Nephron progenitor cell (in vitro differentiated cells): ENCODE measurements at regions not wholly inside any gene's neighbourhood (a gene's known extent, or its start where the extent isn't known, plus 50 kb on each side); places are given as distances from the start of the nearest gene placed in this dataset.
A peak's percentile ranks its signal among the peaks of the same experiment; 100 is the strongest.

ENCODE experiments used
- DNase-seq: peaks from one replicate; pipeline ENCODE4 v3.0.0; 2021
- H3K27ac Mint-ChIP-seq: 2 replicates; pipeline ENCODE4 v1.8.0; 2021; ENCODE audit warnings: mild to moderate bottlenecking, moderate library complexity, mixed read lengths
- H3K27me3 Mint-ChIP-seq: 2 replicates; pipeline ENCODE4 v1.8.0; 2021; ENCODE audit warnings: mild to moderate bottlenecking, low read depth, mixed read lengths; ENCODE audit not compliant: poor library complexity
- H3K36me3 Mint-ChIP-seq: 2 replicates; pipeline ENCODE4 v1.8.0; 2021; ENCODE audit warnings: low read depth, mixed read lengths
- H3K4me1 Mint-ChIP-seq: 2 replicates; pipeline ENCODE4 v1.8.0; 2021; ENCODE audit warnings: mixed read lengths
- H3K4me3 Mint-ChIP-seq: 2 replicates; pipeline ENCODE4 v1.8.0; 2021; ENCODE audit warnings: mild to moderate bottlenecking, moderate library complexity, mixed read lengths
- H3K9me3 Mint-ChIP-seq: 2 replicates; pipeline ENCODE4 v1.8.0; 2021; ENCODE audit warnings: mild to moderate bottlenecking, moderate library complexity, mixed read lengths
- CTCF ChIP-seq: fragments of 200-600 bp; sonication (generic); IDR thresholded peaks from 2 replicates; pipeline ENCODE4 v1.5.0; 2021; ENCODE audit warnings: antibody characterized with exemption

GRCh38 chr9:95635986-95636671 is 119.4 kb upstream of the PTCH1 start:
- no peak for DNase-seq
- H3K4me3 Mint-ChIP-seq: no peak overlapping the region
- peaks cover 7% of the 10 kb centered on the region for H3K9me3 Mint-ChIP-seq
- peaks cover 13% of the 10 kb centered on the region for H3K4me1 Mint-ChIP-seq
- no peak for TF ChIP-seq CTCF
- no peak overlapping the region for H3K27ac Mint-ChIP-seq
- peaks cover 3% of the 10 kb centered on the region for H3K27me3 Mint-ChIP-seq
- H3K36me3 Mint-ChIP-seq: no peaks in the 10 kb centered on the region

GRCh38 chr9:95634536-95634935 is 117.8 kb upstream of the PTCH1 start:
- Mint-ChIP-seq H3K4me1 (peaks cover 13% of the 10 kb centered on the region), H3K36me3 (no peaks in the 10 kb centered on the region), H3K4me3 (no peak overlapping the region), H3K27me3 (peaks cover 3% of the 10 kb centered on the region), H3K9me3 (peaks cover 7% of the 10 kb centered on the region), H3K27ac (no peak overlapping the region)
- TF ChIP-seq CTCF: no peak
- DNase-seq: no peak

GRCh38 chr9:95634114-95634513 is 117.3 kb upstream of the PTCH1 start:
- H3K4me3 Mint-ChIP-seq: no peak overlapping the region
- H3K27me3 Mint-ChIP-seq: peaks cover 3% of the 10 kb centered on the region
- DNase-seq: no peak
- H3K4me1 Mint-ChIP-seq: peaks cover 13% of the 10 kb centered on the region
- no peak for TF ChIP-seq CTCF
- H3K36me3 Mint-ChIP-seq: no peaks in the 10 kb centered on the region
- H3K9me3 Mint-ChIP-seq: peaks cover 7% of the 10 kb centered on the region
- no peak overlapping the region for H3K27ac Mint-ChIP-seq

GRCh38 chr9:95629585-95629984 is 112.8 kb upstream of the PTCH1 start:
- Mint-ChIP-seq H3K36me3 (peaks cover 4% of the 10 kb centered on the region), H3K9me3 (peaks cover 11% of the 10 kb centered on the region), H3K4me3 (no peak overlapping the region), H3K27me3 (peaks cover 3% of the 10 kb centered on the region), H3K4me1 (peaks cover 51% of the 10 kb centered on the region), H3K27ac (no peak overlapping the region)
- TF ChIP-seq CTCF: no peak
- no peak for DNase-seq

- Mint-ChIP-seq H3K4me1 (peaks cover 42% of the 10 kb centered on the region), H3K36me3 (peaks cover 11% of the 10 kb centered on the region), H3K27me3 (peaks cover 1% of the 10 kb centered on the region), H3K27ac (no peak overlapping the region), H3K9me3 (peaks cover 26% of the 10 kb centered on the region), H3K4me3 (no peak overlapping the region)
- DNase-seq: no peak
- no peak for TF ChIP-seq CTCF
Observed at GRCh38 chr9:95627802-95628201, 111.0 kb upstream of the PTCH1 start.

GRCh38 chr9:95626885-95627558 is 110.3 kb upstream of the PTCH1 start:
- DNase-seq: peak; percentile 40
- Mint-ChIP-seq H3K4me3 (peak overlapping the region; percentile 28), H3K9me3 (peaks cover 31% of the 10 kb centered on the region), H3K27ac (peak overlapping the region; percentile 98), H3K4me1 (peaks cover 42% of the 10 kb centered on the region), H3K27me3 (no peaks in the 10 kb centered on the region), H3K36me3 (peaks cover 11% of the 10 kb centered on the region)
- no peak for TF ChIP-seq CTCF
